Peyer's patch (tissue), 4 donors: ENCODE measurements at regions not wholly inside any gene's neighbourhood (a gene's known extent, or its start where the extent isn't known, plus 50 kb on each side); places are given as distances from the start of the nearest gene placed in this dataset.

Experiments
- CTCF ChIP-seq, 6 experiments: fragments of 450-650 bp in 4 of 6; fragments of 200-600 bp in 2 of 6; sonication (generic) in 1 of 6; IDR thresholded peaks; one replicate each; pipeline ENCODE4 v1.5.1; 2017 to 2019; ENCODE audit warnings: antibody characterized with exemption in 6 of 6, mild to moderate bottlenecking in 3 of 6, moderate library complexity in 1 of 6
- POLR2A ChIP-seq, 2 donors: fragments of 450-650 bp; IDR thresholded peaks; one replicate each; pipeline ENCODE4 v1.5.1; 2017; ENCODE audit warnings: antibody characterized with exemption in 2 of 2, mild to moderate bottlenecking in 2 of 2, moderate library complexity in 2 of 2

GRCh38 chr21:18772897-18773296 is 369.3 kb upstream of the TMPRSS15 start:
- TF ChIP-seq CTCF (IDR thresholded peaks at IDR 0.05) (no peak), POLR2A (IDR thresholded peaks at IDR 0.05) (no peak)
